Dedifferentiated amniotic fluid mesenchymal stem cell (primary cell): ENCODE measurements at regions not wholly inside any gene's neighbourhood (a gene's known extent, or its start where the extent isn't known, plus 50 kb on each side); places are given as distances from the start of the nearest gene placed in this dataset.
A peak's percentile ranks its signal among the peaks of the same experiment; 100 is the strongest.

ENCODE experiments used
- DNase-seq: peaks from one replicate; pipeline ENCODE4 v3.0.0-alpha.2; 2016; ENCODE audit errors: extremely low spot score

DNA sequence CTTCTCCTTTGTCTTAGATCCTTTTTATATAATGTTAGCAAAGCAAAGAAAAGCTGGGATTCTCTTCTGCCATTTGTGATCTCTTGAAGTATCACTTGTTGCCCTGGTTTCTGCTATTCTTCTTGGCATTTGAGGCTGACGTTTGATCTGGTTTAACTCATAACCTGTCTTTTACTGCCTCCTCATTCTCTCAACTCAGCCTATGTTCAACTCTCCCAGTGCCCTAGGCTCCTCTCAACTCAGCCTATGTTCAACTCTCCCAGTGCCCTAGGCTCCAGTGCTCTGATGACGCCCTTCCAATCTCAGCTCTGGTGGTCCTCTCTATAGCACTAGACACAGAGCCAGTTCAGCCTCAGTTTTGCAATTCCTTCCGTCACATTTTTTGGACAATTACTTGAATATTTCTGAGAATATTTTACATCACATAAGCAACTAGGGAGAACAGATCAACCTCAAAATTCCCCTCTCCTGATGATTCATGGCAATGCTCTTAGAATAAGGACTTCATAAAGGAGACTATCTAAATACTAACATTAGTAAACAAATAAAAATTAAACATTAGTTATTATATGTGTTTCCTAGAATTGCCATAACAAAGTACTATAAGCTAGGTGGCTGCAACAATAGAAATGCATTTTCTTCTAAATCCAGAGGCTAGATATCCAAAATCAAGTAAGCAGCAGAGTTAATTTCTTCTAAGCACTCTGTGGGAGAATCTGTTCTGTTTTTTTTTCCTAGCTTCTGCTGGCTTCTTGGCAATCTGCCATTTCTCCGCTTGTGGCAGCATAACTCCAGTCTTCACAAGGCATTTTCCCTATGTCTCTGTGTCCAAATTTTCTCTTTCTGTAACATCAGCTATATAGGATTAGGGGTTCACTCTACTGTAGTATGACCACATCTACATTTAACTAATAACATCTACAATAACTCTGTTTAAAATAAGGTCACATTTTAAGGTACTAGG, 662.1 kb upstream of the FTMT start:
- DNase-seq = peak; percentile 20

DNA sequence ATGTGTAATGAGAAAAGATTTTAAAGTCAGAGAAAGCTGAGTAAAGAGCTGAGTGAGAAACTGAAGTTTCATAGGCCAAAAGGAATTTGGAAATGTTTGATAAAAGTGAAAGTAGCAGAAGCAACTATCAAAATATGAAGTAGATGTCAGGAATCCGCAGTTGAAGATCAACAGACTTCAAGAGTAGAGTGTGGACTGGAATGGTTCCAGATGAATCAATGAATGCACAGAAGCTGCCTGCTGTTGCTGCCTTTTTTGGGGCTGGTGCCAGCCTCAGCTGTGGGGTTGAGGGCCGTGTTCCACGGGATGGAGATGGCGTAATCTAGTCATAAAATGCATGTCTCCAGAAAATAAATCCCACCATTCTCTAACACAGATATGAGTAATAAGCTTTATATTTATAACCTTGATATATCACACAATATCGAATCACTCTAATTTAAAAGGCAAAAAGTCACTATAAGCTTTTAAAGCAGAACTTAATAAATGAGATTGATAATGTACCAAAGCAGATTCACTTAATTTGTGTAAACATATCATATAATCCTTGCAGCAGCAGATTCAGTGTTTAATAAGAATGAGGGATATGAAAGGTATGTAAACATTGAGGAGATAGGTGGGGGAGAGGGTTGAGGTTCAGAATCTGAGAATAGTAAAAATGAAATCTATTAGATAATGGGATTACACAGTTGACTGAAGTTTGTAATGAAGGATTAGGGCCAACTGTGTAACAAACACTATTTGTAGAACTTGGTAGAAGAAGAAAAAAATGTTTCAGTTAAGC, 652.3 kb upstream of the FTMT start:
- DNase-seq = peak; percentile 31

DNA sequence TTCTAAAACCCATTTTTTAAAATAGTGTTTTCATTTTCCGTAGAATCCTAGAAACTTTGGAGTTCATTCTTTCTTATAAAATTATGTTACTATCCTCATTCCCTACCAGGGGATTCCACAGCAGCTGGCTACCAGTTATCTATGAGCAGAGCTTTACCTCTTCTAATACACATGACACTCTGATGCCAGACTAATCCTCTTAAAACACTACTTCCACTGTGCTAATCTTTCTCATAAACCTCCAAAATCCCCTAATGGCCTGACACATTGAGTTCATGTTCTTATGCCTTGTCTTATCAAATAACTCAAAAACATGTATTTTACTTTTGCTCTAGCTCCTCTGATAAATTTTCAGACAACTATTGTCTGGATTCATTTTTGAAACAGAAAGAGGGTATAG, 633.6 kb upstream of the FTMT start:
- DNase-seq = no peak

DNA sequence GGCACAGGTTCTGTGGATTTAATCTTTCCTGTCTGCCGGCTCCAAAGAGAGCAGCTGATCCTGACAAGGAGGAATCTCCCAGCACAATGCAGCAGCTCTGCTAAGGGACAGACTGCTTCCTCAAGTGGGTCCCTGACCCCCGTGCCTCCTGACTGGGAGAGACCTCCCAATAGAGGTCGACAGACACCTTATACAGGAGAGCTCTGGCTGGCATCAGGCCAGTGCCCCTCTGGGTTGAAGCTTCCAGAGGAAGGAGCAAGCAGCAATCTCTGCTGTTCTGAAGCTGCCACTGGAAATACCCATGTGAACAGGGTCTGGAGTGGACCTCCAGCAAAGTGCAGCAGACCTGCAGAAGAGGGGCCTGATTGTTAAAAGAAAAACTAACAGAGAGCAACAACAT, 630.2 kb upstream of the FTMT start:
- DNase-seq = no peak

DNA sequence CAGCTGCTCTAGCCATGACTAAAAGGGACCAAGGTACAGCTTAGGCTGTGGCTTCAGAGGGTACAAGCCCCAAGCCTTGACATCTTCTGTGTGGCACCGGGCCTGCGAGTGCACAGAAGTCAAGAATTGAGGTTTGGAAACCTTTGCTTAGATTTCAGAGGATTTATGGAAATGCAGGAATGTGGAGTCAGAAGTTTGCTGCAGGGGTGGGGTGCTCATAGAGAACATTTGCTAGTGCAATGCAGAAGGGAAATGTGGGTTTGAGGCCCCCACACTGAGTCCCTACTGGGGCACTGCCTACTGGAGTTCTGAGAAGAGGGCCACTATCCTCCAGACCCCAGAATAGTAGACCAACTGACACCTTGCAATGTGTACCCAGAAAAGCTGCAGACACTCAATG, 624.9 kb upstream of the FTMT start:
- DNase-seq = no peak

DNA sequence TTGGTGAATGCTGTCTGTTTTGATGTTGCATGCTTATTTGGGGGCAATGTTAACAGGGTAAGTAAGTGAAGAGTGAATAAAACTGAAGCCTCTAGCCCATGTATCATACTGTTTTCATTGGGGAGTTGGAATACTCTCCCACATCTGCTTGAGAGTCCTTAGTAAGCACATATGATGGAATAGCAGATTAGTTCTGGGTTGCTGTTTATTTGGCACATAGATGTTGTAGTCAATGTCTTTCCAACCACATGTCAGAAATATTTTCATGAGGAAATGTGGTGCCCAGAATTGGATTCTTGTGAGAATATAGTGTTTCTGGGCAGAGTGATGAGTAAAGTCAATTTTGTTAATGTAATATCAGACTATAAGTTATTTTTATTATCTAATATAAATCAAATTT, 611.7 kb upstream of the FTMT start:
- no peak for DNase-seq

DNA sequence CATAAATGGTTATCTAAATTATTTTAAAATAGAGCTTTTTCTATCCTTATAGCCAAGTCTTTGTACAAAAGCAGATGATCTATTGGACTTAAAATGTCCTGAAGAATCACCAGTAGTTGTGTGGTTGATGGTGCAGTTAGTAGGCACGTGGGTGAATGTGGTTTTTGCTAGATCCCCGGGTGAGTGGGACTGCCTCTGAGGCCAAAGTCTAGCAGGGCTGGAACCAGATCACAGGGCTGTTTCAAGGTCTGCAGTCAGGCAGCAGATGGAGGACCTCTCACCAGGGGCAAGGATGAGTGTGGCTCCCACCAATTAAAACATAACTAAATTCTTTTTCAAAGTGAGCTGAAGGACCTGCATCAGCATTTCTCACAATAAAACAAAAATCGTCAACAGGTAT, 604.7 kb upstream of the FTMT start:
- no peak for DNase-seq

DNA sequence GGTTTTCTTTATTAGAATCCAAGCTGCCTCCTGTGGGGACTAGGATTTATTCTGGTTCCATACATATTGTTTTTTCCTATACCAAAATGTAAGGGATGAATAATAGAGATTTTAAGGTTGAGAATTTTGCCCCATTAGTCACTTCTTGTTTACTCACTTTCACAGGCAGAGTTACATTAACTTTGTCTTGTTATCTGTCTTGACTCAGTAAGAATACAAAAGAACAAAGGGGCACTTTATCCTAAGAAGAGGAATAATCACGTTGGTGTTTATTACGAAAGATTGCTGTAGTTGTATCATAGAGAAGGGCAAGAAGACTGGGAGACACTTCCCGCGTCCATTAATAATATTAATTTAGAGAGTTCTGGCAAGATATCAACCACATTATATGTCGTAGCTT, 599.7 kb upstream of the FTMT start:
- no peak for DNase-seq

DNA sequence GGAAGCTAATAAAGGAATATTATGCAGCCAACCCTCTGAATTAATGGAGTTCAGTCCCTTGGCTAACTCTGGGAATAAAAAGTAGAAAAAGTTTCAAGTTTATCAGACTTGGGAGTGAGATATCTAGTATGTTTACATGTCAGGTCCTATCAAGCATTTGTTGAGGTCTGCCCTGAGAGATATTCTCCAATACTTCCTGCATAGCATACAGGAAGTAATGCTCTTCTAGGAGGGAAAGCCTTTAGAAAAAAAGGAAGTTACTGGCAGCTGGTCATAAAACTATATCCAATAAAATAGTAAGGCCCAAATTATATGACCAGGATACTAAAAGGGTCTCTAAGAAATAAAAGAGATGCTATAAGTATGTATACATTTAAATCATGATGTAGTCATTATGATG, 594.1 kb upstream of the FTMT start:
- DNase-seq = no peak

DNA sequence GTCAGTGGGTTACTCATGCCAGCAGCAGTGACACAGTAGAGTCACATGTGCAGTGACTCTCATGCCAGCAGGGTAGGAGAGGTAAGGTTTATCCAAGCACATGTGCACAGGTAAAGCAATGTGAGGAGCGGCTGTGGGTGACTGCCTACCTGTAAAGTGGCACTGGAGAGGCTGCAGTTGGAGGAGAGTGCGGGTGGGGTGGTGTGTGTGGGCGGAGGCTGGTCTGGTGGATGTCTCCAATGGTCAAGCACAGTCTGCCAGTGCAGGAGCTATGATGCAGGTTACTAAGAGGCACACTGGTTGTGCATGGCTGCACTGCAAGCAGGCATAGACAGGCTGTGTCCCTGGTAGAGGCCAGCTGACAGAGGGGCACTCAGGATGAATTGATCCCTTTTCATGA, 588.2 kb upstream of the FTMT start:
- no peak for DNase-seq

DNA sequence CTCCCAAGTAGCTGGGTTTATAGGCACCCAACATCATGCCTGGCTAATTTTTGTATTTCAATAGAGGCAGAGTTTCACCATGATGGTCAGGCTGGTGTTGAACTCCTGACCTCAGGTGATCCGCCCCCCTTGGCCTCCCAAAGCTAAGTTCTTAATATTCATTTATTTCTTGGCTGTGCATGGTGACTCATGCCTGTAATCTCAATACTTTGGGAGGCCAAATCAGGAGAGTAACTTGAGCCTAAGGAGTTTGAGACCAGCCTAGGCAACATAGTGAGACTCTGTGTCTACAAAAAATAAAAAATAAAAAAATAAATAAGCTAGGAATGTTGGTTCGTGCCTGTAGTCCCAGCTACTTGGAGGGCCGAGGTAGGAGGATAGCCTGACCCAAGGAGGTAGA, 587.1 kb upstream of the FTMT start:
- DNase-seq = no peak

DNA sequence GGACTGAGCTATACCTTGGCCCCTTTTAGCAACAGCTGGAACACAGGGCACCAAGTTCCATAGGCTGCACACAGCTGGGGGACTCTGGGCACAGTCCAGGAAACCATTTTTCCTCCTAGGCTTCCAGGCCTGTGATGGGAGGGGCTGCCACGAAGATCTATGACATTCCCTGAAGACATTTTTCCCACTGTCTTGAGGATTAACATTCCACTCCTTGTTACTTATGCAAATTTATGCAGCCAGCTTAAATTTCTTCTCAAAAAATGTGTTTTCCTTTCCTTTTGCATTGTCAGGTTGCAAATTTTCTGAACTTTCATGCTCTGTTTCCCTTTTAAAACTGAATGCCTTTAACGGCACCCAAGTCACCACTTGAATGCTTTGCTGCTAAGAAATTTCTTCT, 580.1 kb upstream of the FTMT start:
- no peak for DNase-seq

DNA sequence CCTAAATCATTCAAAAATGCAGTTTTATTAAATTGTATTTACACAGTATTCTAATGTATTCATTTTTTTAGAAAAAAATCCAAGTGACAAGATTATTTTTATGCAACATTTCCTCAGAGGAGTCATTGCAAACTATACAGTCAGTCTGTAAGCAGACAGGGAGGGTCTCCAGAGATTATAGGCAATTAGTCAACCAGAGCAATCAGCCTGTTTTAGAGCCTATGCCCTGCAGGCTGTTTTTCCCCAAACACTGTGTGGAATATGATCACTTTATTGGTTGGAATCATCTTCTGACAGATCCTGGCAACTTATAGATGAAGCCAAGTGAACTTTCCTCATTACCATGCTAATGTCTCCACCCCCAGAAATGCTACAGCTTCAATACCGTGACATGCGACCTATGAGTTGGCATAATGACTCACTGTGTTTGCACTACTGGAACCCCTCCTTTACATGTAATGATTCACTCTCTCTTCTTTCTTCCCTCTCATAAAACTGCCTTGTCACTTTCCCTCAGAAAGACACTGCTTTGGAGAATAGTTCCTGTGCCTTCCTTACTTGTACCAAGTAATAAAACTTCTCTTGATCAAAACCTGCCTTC, 577.7 kb upstream of the FTMT start:
- DNase-seq = peak; percentile 84

DNA sequence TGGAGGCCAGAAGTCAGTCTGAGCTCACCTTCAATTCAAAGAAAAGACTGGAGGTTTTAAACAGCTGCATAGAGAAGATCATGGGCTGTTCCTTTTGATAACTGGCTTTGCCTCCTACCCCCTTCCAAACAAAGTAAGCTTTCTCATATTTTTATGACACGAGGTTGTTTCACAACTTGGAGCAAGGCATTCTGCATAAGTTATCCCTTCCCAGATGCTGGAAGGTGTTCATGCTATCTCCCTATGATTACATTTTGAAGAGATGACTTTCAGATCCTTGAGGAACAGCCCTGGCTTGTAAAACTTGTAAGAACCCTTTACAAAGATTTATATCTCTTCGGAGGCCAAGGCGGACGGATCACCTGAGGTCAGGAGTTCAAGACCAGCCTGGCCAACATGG, 571.9 kb upstream of the FTMT start:
- no peak for DNase-seq

DNA sequence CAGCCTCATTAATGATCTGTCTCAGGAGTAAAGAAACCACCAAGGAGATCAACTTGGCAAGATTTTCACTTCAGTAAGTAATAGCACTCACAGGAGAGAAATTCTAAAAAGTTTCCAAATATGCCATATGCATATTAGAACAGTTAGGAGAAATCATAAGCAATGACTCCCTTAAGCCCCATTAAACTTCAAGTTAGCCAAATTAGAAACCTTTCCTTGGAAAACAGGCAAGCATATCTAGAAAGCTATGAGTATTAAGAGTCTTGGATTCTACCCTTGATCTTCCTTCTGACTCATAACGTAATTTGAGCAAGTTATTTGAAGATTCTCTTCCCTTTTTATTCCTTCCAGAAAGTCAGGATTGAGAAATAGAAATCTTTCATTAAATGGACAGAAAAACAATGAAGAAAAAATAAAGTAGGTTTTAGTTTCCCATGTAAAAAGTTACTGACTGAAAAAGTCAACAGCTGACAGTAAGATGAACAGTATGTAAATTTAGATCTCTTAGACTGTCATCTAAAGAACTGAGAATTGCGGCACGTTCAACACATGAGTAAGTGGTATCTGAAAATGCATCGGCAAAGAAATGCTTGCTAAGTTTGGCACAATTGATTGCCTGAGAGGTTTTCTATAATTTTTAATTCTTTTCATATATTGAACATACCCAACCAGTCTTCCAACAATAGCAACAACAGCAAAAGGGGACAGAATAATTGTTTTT, 565.7 kb upstream of the FTMT start:
- DNase-seq = no peak

DNA sequence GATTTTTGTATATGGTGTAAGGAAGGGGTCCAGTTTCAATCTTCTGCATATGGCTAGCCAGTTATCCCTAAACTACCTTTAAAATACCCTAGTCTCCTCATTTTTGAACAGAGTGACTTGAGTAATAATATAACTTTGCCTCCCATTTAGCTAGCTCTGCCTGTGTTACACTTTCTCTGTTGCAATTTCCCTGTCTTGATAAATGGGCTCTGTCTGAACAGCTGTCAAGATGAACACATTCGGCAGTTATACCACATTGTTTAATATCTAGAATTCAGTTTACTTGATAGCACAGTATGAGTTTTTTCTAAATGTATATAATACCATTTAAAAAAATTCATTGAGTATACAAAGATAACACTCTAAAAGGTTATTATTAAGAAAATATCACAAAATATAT, 562.9 kb upstream of the FTMT start:
- no peak for DNase-seq

DNA sequence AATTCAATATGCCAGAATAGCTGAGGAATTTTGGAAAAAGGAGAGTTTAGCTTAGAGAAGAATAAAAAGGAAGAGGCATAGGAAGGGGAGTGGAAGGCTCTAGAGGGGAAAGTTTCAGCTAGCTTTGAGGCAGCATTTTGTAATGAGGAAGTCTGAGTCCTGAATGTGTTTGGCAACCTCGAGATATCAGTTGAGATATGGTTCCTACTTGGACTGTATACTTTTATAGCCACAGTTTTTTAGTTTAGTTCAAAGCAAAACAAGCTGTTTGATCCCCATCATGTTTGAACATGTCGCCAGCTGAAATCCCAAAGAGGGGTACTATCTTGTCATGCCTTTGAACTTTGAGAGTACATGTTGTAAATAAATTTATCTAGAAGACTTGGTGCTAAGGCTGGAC, 559.0 kb upstream of the FTMT start:
- no peak for DNase-seq

DNA sequence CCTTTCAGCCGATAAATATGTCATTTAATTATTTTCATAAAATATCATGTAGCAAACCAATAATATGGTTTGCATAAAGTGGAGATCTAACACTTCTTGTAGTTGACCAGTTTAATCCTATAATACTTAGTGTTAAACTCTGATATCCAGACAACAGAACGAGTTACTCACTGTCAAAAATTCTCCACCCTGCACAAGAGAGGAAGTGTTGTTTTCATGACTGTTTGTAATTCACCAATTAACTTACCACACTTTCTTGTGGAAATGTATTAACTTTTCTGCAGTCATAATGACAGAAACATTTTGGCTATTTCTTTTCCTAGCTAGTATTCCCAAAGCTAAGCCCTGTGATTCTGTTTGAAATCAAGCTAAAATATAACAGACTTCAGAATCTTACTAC, 555.3 kb upstream of the FTMT start:
- no peak for DNase-seq

DNA sequence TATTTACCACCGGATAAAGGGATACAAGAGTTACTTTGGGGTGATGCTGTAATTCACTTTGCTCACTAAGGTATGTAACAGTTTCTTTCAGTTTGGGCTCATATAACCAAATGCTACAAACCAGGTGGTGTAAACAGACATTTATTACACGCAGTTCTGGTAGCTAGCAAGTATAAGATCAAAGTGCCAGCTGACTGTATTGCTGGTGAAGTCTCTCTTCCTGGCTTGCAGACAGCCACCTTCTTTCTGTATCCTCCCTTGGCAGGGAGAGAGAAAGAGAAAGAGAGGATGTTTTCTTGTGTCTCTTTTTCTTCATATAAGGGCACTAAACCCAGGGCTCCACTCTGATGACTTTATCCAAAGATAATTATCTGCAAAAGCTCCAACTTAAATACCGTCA, 552.5 kb upstream of the FTMT start:
- no peak for DNase-seq

DNA sequence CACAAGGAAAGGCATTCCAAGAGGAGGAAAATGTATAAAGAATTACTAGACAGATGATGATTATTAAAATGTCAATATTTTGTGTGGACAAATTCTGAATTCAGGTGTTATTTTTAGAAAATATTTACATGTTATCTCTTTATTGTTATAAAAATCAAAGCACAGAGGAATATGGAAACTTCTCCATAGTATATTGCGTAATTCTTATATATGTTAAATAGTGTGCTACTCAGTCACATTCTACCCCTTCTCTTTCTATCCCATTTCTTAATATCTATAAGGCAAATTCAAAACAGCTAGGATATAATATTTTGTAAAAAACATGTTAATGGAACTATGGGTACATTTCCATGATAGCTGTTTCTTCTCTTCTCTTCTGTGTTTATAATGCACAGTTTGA, 546.8 kb upstream of the FTMT start:
- no peak for DNase-seq

DNA sequence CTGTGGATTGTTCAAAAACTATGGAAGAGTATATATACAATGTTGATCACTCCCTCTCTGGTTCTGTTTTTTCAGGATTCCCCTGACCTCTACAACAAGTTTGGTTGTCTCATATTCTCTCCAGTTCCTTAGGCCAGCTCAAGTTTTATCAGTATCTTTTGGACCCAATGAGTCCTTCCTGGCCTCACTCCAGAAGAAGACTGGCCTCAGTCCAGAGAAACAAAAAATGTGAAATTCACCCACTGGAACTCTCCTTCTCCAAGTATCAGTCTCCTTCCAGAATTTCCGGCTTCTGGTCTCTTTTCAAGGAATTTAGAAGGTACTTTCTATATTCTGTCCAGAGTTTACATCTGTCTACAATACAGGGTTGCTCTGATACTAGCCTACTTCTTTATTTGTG, 537.8 kb upstream of the FTMT start:
- no peak for DNase-seq

DNA sequence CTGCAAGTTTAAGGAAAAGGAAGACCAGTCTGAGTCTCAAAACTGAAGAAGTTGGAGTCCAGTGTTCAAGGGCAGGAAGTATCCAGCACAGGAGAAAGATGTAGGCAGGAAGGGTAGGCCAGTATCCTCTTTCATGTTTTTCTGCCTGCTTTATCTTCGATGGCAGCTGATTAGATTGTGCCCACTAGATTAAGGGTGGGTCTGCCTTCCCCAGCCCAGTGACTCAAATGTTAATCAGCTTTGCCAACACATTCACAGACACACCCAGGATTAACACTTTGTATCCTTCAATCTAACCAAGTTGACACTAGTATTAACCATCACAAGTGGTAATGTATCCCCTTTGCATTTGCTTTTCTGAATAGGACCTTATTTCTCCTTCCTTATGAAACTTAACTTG, 535.9 kb upstream of the FTMT start:
- DNase-seq = no peak
